GM21515 (cell line): ENCODE measurements at regions not wholly inside any gene's neighbourhood (a gene's known extent, or its start where the extent isn't known, plus 50 kb on each side); places are given as distances from the start of the nearest gene placed in this dataset.
"Not testable (repeated sequence)": the region's sequence is repeated elsewhere in the genome, so short reads cannot be mapped to it uniquely, and the experiment has no call there.

Experiments
- ATAC-seq: cut with Tn5 transposase; IDR thresholded peaks from one replicate; pipeline ENCODE4 v1.9.1; 2021; ENCODE audit not compliant: unreplicated experiment

DNA sequence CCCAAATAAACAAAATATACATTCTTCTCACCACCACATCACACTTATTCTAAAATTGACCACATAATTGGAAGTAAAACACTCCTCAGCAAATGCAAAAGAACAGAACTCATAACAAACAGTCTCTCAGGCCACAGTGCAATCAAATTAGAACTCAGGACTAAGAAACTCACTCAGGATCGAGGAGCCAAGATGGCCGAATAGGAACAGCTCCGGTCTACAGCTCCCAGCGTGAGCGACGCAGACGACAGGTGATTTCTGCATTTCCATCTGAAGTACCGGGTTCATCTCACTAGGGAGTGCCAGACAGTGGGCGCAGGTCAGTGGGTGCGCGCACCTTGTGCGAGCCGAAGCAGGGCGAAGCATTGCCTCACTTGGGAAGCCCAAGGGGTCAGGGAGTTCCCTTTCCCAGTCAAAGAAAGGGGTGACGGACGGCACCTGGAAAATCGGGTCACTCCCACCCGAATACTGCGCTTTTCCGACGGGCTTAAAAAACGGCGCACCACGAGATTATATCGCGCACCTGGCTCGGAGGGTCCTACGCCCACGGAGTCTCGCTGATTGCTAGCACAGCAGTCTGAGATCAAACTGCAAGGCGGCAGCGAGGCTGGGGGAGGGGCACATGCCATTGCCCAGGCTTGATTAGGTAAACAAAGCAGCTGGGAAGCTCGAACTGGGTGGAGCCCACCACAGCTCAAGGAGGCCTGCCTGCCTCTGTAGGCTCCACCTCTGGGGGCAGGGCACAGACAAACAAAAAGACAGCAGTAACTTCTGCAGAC, 183.2 kb downstream of the ETV1 start:
- ATAC-seq = not testable (repeated sequence)

DNA sequence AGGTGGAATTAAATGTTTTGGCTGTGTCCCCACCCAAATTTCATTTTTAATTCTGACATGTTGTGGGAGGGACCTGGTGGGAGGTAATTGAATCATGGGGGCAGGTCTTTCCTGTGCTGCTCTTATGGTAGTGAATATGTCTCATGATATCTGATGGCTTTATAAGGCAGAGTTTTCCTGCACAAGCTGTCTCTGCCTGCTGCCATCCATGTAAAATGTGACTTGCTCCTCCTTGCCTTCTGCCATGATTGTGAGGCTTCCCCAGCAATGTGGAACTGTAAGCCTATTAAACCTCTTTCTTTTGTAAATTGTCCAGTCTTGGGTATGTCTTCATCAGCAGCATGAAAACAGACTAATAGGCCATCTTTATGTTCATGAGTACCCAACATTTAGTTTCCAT, 172.2 kb downstream of the ETV1 start:
- not testable (repeated sequence) for ATAC-seq

DNA sequence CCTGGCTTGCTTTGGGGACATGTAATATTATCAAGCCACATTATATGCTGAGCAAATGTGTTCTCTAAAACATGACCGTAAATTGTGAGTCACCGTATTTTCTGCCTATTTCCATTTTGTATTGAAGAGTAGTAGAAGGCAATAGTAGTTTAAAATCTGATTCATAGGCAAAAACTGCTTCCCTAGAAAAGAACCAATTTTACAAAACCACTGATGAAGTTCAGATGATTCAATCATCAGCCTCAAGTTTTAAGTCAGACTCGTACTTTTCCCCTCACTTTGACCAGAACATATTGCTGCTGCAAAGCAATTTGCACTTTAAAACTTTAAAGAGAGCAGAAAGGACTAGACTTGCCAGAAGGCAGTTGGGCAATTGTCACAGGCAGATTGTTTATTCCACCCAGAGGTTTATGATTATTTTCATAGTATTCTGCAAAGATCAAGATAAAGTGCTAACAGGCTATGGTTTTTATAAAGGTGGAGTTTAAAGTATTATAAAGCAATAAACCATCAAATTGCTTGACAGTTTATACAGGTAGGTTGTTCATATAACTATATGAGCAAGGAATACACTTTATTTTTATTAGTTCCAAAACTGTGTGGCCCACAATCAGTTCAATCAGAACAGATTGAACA, 168.2 kb downstream of the ETV1 start:
- no peak for ATAC-seq

- no peak for ATAC-seq
Observed at GRCh38 chr7:13822678-13823077, 166.8 kb downstream of the ETV1 start.

- no peak for ATAC-seq
Observed at GRCh38 chr7:13826752-13827151, 162.7 kb downstream of the ETV1 start.

DNA sequence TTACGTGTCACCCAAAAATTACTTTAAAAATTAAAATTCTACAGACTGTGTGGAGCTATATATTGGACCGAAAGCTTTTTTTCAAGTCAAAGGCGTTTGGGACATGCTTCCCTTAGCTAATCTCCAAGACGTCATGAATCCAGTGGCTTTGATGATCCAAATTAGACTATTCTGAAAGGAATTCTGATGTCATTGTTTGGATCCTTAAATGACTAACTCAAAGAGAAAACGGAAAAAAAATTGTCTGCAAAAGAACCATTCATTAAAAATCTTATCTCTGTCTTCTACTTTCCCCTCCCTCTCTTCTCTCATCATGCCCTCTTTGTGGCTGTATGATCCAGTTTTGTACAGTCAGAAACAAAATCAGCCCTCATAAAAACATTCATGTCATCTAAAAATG, 161.8 kb downstream of the ETV1 start:
- no peak for ATAC-seq

GRCh38 chr7:13829231-13829630, 160.2 kb downstream of the ETV1 start:
- ATAC-seq = no peak

DNA sequence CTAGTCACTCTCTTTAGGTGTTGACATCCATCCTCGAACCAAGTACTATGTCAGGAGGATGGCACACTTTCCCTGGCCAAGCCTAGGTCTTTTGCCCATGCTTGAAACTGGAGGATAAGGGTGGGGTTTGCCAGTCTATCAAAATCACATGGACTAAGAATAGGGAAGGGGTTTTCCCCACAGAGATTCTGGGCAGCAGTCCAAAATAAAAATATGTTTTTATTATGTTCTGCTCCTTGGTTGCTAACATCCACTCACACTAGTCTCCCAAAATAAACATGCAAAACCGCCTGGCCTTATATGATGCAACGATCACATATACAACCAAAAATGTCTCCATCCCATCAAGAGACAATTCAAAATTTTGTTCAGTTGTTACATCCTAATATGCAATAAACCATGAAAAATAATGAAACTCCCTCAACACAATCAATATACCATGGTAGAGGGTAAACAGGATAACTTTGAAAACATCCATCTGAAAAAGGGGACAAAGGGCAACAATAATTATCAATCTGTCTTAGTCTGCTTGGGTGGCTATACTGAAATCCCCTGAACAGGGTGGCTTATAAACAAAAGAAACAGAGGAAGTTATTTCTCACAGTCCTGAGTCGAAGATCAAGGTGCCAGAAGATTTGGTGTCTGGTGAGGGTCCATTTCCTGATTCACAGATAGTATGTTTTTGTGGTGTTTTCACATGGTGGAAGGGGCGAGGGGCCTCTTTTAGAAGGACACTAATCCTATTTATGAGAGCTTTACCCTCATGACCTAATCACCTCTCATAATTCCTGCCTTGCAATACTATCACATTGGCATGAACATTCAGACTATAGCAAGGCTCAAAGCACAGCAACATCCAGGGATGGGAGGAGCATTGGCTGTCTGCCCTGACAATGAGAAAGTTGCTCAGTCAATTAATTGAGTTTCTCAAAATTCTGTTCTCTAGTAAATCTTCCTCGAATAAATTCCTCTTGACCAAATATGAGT, 159.3 kb downstream of the ETV1 start:
- ATAC-seq = no peak

- no peak for ATAC-seq
Observed at GRCh38 chr7:13832346-13832745, 157.1 kb downstream of the ETV1 start.

DNA sequence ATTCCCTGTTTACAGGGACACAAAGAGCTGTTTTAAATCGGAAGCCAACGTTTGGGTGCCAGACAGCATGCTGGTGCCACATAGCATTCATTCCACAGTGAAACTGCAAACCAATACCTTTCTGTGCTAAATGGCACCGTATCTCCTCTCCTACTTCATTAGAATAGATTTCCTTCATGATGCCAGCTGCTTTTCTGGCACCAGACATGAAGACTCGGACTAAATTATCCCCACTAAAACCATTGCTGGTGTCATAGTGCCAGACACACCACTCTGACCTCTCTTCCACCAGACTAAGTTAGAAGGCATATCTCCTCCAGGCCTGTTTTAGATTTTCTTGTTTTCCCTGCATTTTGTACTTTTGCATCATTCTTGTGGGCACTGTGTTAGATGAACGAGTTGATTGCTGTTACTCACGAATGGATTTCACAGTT, 155.1 kb downstream of the ETV1 start:
- ATAC-seq = no peak

DNA sequence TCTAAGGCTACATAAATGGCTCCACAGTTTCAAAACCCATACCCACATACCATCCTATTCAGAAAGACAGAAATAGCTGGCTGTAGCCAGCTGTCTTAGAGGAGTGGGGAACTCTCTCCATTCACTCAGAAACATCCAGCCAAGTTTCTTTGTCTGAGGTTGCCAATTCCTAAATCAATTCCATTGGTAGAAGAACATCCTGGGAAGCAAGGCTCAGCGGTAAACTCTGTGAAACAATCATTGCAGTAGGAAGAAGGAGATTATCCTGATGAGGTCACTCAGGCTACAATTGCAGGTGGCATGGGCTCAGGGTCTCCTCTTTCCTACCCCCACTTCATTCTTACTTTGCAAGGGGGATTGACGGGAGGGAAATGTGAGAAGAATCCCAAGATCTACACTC, 154.0 kb downstream of the ETV1 start:
- ATAC-seq = no peak

DNA sequence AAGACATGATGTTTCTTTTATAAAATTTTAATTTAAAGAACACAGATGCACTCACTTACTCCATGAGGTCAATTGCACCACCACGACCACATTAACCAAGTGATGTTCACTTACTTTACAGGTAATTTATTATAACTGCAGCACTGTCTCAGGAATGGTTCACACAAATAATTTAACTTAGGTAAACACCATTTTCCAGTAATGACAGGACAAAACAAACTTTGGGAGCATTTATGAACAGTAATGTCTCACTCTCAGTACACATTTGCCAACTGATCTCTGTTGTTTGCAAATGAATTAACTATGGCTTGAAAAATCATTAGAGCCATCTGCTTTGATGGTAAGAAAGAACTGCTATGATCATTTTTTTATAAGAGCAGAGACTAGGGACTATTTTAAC, 150.4 kb downstream of the ETV1 start:
- ATAC-seq = no peak
